GM10248 (cell line): ENCODE measurements at regions not wholly inside any gene's neighbourhood (a gene's known extent, or its start where the extent isn't known, plus 50 kb on each side); places are given as distances from the start of the nearest gene placed in this dataset.
"Not testable (repeated sequence)": the region's sequence is repeated elsewhere in the genome, so short reads cannot be mapped to it uniquely, and the experiment has no call there.

Experiments
- CTCF ChIA-PET: fragments of 300-600 bp; sonication (Branson Sonifier 250); formaldehyde crosslinking; extraction: SDS; loops from one replicate; lab custom pipeline; 2021; ENCODE audit warnings: antibody characterized with exemption; lab: Yijun Ruan, JAX
- POLR2A ChIA-PET: fragments of 350-650 bp; sonication (Branson Sonifier 250); formaldehyde crosslinking; extraction: SDS; loops from one replicate; lab custom pipeline; 2020; ENCODE audit warnings: antibody characterized with exemption; lab: Yijun Ruan, JAX
- DNase-seq: peaks from one replicate; pipeline ENCODE4 v3.0.0; 2012; ENCODE audit errors: extremely low spot score
- TF ChIP-seq, protein P1 (sequence below): IDR thresholded peaks from 2 replicates; pipeline ENCODE4 v1.5.1; 2012; ENCODE audit warnings: mild to moderate bottlenecking, low read depth; ENCODE audit errors: extremely low read depth, missing control alignments, control extremely low read depth

DNA sequence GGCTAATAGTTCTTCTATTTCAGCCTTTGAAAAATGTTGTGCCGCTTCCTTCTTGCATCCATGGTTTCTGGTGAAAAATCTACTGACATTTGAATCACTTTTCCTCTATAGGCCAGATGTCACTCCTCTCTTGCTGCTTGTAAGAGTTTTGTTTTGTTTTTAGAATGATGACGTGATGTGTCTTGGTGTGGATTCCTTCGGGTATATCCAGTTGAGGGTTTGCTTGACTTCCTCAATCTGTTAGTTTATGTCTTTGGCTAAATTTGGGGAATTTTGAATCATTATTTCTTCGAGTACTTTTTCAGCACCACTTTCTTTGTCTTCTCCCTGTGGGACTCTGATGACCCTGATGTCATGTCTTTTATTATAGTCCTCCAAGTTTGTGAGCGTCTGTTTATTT, 175.5 kb downstream of the MYLK4 start:
- ChIA-PET CTCF (no interaction called here), POLR2A (no interaction called here)
- TF ChIP-seq, protein P1, sequence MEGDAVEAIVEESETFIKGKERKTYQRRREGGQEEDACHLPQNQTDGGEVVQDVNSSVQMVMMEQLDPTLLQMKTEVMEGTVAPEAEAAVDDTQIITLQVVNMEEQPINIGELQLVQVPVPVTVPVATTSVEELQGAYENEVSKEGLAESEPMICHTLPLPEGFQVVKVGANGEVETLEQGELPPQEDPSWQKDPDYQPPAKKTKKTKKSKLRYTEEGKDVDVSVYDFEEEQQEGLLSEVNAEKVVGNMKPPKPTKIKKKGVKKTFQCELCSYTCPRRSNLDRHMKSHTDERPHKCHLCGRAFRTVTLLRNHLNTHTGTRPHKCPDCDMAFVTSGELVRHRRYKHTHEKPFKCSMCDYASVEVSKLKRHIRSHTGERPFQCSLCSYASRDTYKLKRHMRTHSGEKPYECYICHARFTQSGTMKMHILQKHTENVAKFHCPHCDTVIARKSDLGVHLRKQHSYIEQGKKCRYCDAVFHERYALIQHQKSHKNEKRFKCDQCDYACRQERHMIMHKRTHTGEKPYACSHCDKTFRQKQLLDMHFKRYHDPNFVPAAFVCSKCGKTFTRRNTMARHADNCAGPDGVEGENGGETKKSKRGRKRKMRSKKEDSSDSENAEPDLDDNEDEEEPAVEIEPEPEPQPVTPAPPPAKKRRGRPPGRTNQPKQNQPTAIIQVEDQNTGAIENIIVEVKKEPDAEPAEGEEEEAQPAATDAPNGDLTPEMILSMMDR, result no peak
- no peak for DNase-seq

DNA sequence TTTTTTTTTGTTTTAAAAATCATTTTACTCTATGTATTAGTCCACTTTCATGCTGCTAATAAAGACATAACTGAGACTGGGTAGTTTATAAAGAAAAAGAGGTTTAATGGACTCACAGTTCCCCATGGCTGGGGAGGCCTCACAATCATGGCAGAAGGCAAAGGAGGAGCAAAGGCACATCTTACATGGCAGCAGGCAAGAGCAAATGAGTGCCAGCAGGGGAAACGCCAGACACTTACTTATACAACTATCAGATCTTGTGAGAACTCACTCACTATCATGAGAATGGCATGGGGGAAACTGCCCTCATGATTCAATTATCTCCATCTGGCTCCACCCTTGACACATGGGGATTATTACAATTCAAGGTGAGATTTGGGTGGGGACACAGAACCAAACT, 181.3 kb downstream of the MYLK4 start:
- POLR2A ChIA-PET, CTCF ChIA-PET, DNase-seq: not testable (repeated sequence)

DNA sequence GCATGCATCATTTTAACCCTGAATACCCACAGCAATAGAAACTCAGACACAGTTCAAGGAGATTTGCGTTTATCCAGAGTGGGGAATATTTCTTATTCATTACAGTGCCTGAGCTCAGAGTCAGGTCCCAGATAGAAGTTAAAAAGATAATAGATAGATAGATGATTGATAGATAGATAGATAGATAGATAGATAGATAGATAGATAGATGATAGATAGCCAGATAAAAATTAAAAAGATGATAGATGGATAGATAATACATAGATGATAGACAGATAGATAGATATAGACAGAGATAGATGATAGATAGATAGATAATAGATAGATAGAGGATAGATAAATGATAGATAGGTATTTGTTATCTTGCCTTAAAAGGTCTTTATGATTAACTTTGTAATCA, 184.7 kb downstream of the MYLK4 start:
- POLR2A ChIA-PET, result no interaction called here
- DNase-seq, result no peak
- CTCF ChIA-PET, result interaction anchor here (1.0 kb wide), 1 partner anchor 21 kb away, joined by 3 read pairs; no protein-coding TSS in a partner anchor
- TF ChIP-seq, protein P1, result no peak

DNA sequence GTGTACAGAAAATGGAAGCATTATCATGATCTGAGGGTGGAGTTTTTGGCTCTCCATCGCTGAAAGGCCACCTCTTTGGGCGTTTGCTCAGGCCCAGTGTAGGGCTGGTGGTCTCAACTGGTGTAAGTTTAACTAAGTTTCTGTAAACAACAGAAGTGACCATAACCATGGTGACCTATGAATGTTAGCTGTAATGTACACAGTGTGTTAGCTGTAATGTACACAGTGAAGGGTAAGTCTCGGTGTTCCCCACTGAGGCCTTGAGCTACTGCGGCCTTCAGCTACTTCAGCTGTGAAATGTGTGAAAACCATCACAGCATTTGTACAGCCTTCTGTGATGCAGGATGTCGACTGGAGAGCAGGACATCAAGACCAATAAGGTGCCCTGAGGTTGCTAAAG, 185.2 kb downstream of the MYLK4 start:
- ChIA-PET POLR2A (no interaction called here), CTCF (no interaction called here)
- TF ChIP-seq, protein P1, result no peak
- DNase-seq, result no peak

DNA sequence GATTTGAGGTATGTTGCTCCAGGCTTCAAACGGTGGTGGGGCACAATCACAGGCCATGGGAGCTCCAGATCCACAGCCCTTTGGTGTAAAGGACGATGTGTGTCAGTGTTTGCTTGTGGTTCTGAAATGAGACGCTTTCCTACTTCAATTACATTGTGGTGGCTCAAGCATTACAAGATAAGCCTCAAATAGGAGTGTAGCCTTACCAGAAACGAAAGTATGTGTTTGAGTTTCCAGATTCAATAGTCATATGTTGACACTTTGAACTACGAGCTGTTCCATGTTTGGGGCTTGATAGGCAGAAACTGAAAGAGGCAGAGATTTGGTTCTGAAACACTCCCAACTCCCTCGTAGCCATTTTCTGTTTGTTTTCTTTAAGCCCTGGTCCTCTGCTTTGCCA, 187.1 kb downstream of the MYLK4 start:
- DNase-seq, result peak; percentile 59
- ChIA-PET POLR2A (no interaction called here), CTCF (interaction anchor here (0.9 kb wide), 1 partner anchor 18 kb away, joined by 3 read pairs; no protein-coding TSS in a partner anchor)
- TF ChIP-seq, protein P1, result no peak

DNA sequence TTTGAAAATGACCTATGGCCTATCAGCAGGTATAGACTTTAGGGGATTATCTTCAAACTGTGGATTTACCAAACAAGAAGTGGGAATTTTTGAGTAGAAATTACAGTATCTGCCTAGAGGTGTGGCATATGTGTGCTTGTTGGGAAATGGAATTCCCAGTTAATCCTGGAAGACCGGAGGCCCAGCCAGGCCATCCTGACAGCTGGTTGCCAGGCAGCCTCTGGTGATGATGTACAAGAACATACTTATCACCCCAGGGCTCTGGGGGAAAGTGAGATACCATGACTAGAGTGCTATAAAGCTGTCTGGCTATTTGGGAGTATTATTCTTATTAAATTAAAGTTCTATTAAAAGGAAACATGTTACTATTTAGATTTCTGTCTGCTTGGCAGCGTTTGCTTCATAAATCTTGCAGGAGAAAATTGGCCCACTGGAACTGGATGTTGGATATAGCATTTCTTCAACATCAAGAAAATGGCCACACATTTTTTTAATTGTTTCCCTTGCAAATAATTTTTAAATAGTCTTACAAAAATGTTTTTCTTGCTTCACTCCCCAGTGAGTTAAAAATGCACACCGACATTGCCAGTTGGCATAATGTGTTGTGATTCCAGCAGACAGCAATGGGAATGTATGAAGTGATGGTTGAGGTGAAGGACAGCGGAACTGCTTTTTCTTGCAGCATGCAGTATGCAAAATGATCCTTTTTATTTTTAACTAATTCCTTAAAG, 187.8 kb downstream of the MYLK4 start:
- no peak for DNase-seq
- CTCF ChIA-PET, result interaction anchor here (0.9 kb wide), 1 partner anchor 17 kb away, joined by 3 read pairs; no protein-coding TSS in a partner anchor
- TF ChIP-seq, protein P1, result no peak
- POLR2A ChIA-PET, result no interaction called here

DNA sequence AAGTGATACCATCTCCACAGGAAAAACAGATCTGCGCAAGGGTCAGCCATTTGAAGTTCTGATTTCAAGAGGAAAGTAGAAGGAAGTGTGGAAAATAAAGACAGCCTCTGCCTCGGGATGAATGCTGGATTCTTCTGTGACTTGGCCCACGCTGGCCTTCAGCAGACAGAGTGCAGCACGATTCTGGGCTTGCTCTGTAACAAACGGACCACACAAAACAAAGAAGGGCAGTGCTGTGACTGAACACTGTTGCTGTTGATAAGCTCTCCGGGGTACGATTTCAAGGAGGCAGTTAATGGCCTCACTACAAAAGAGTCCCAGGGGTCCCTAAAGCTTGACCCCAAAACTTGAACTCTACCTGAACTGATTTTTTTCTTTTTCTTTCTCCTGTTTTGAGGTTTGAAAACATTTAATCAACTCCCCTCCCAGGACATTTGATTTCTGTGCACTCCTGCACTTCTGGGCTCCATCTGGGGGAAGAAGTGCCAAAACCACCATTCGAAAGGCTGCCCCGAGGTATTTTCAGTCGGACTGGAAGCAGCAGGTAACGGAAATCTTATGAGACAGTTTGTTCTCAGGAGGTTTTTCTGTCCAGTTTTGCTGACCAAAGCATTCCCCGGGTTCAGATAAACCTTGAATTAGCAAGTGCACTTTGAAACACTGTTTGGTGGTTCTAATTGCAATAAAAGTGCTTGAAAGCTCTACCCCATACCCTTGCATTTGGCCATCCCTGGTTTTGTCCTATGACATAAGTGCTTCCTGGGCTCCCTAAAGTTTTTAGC, 189.6 kb downstream of the MYLK4 start:
- POLR2A ChIA-PET, result no interaction called here

More for the DNA sequence above, 189.6 kb downstream of the MYLK4 start:
- DNase-seq, result no peak
- CTCF ChIA-PET, result no interaction called here
- TF ChIP-seq, protein P1, result no peak
